H9 (cell line): ENCODE measurements at regions not wholly inside any gene's neighbourhood (a gene's known extent, or its start where the extent isn't known, plus 50 kb on each side); places are given as distances from the start of the nearest gene placed in this dataset.

Experiments used
- DNase-seq: peaks from one replicate; pipeline ENCODE4 v3.0.0-alpha.2; 2017
- H2AFZ ChIP-seq: one replicate; pipeline ENCODE4 v1.6.1; 2013; ENCODE audit warnings: mild to moderate bottlenecking, low read length, control low read depth, moderate library complexity
- H2AK5ac ChIP-seq: 2 replicates; pipeline ENCODE4 v1.6.1; 2013; ENCODE audit warnings: low read length, control low read depth, mixed read lengths; ENCODE audit not compliant: insufficient read length
- H2BK120ac ChIP-seq: one replicate; pipeline ENCODE4 v1.6.1; 2013; ENCODE audit warnings: low read depth, mild to moderate bottlenecking, low read length, control low read depth, inconsistent platforms; ENCODE audit not compliant: poor library complexity, severe bottlenecking
- H2BK12ac ChIP-seq: 2 replicates; pipeline ENCODE4 v1.6.1; 2013; ENCODE audit warnings: low read length, control low read depth, mixed read lengths, low read depth; ENCODE audit not compliant: insufficient read length
- H2BK15ac ChIP-seq: 2 replicates; pipeline ENCODE4 v1.6.1; 2013; ENCODE audit warnings: low read depth, low read length, control low read depth
- H2BK20ac ChIP-seq: one replicate; pipeline ENCODE4 v1.6.1; 2013; ENCODE audit warnings: low read depth, mild to moderate bottlenecking, low read length, control low read depth, inconsistent platforms; ENCODE audit not compliant: poor library complexity, severe bottlenecking
- H2BK5ac ChIP-seq: 2 replicates; pipeline ENCODE4 v1.6.1; 2013; ENCODE audit warnings: low read length, control low read depth, mixed read lengths; ENCODE audit not compliant: insufficient read length
- H3K14ac ChIP-seq: 2 replicates; pipeline ENCODE4 v1.6.1; 2013; ENCODE audit warnings: low read length, control low read depth; ENCODE audit not compliant: insufficient read depth
- H3K18ac ChIP-seq: 2 replicates; pipeline ENCODE4 v1.6.1; 2013; ENCODE audit warnings: low read depth, mild to moderate bottlenecking, mixed read lengths, low read length, control low read depth; ENCODE audit not compliant: insufficient read length
- H3K23ac ChIP-seq: 2 replicates; pipeline ENCODE4 v1.6.1; 2013; ENCODE audit warnings: low read length, control low read depth, mixed read lengths, low read depth; ENCODE audit not compliant: insufficient read length
- H3K23me2 ChIP-seq: 2 replicates; pipeline ENCODE4 v1.6.1; 2013; ENCODE audit warnings: low read depth, mild to moderate bottlenecking, mixed read lengths, low read length, control low read depth; ENCODE audit not compliant: insufficient read length, poor library complexity, severe bottlenecking
- H3K27ac ChIP-seq: 2 replicates; pipeline ENCODE4 v1.5.1; 2013; ENCODE audit warnings: low read length, control low read depth, mixed read lengths, low read depth; ENCODE audit not compliant: insufficient read length
- H3K27me3 ChIP-seq: 2 replicates; pipeline ENCODE4 v1.6.1; 2013; ENCODE audit warnings: low read length, control low read depth, inconsistent platforms; ENCODE audit not compliant: insufficient read depth
- H3K4ac ChIP-seq: 2 replicates; pipeline ENCODE4 v1.6.1; 2013; ENCODE audit warnings: low read depth, mild to moderate bottlenecking, control low read depth, inconsistent platforms, low read length, moderate library complexity
- H3K4me1 ChIP-seq: 2 replicates; pipeline ENCODE4 v1.6.1; 2013; ENCODE audit warnings: low read length, control low read depth, inconsistent platforms; ENCODE audit not compliant: insufficient read depth
- H3K4me2 ChIP-seq: 2 replicates; pipeline ENCODE4 v1.6.1; 2013; ENCODE audit warnings: low read length, control low read depth, mixed read lengths; ENCODE audit not compliant: insufficient read length, insufficient read depth
- H3K56ac ChIP-seq: 2 replicates; pipeline ENCODE4 v1.6.1; 2013; ENCODE audit warnings: low read depth, mild to moderate bottlenecking, mixed read lengths, low read length, control low read depth; ENCODE audit not compliant: insufficient read length
- H3K79me1 ChIP-seq: 2 replicates; pipeline ENCODE4 v1.6.1; 2013; ENCODE audit warnings: low read depth, mild to moderate bottlenecking, moderate library complexity, low read length, control low read depth, inconsistent platforms; ENCODE audit not compliant: insufficient read depth, poor library complexity, severe bottlenecking
- H3K79me2 ChIP-seq: 2 replicates; pipeline ENCODE4 v1.6.1; 2013; ENCODE audit warnings: low read length, control low read depth, inconsistent platforms; ENCODE audit not compliant: insufficient read depth
- H3K9ac ChIP-seq: 2 replicates; pipeline ENCODE4 v1.6.1; 2013; ENCODE audit warnings: low read length, control low read depth, mixed read lengths; ENCODE audit not compliant: insufficient read length; ENCODE audit errors: extremely low read depth
- H3K9me3 ChIP-seq: one replicate; pipeline ENCODE4 v1.6.1; 2013; ENCODE audit warnings: low read depth, low read length, inconsistent platforms; ENCODE audit not compliant: control insufficient read depth
- H3T11ph ChIP-seq: one replicate; pipeline ENCODE4 v1.6.1; 2013; ENCODE audit warnings: mild to moderate bottlenecking, low read length, control low read depth, inconsistent platforms
- H4K20me1 ChIP-seq: one replicate; pipeline ENCODE4 v1.6.1; 2013; ENCODE audit not compliant: control insufficient read depth, insufficient read length, insufficient read depth
- H4K5ac ChIP-seq: 2 replicates; pipeline ENCODE4 v1.6.1; 2013; ENCODE audit warnings: low read depth, mild to moderate bottlenecking, mixed read lengths, low read length, control low read depth; ENCODE audit not compliant: insufficient read length
- H4K8ac ChIP-seq: replicated peaks from 2 replicates; pipeline ENCODE4 v1.6.1; 2013; ENCODE audit warnings: low read length, control low read depth, mixed read lengths, low read depth; ENCODE audit not compliant: insufficient read length
- H4K91ac ChIP-seq: 2 replicates; pipeline ENCODE4 v1.6.1; 2013; ENCODE audit warnings: low read depth, mild to moderate bottlenecking, moderate library complexity, mixed read lengths, low read length, control low read depth; ENCODE audit not compliant: insufficient read length
- H3K27ac Mint-ChIP-seq, 3 experiments: 2 replicates in 2 of 3; 3 replicates in 1 of 3; pipeline ENCODE4 v1.8.0; 2020 to 2021; ENCODE audit warnings: mixed read lengths in 3 of 3, mild to moderate bottlenecking in 1 of 3, moderate library complexity in 1 of 3
- H3K27me3 Mint-ChIP-seq: 2 replicates; pipeline ENCODE4 v1.8.0; 2021; ENCODE audit warnings: low read depth, mild to moderate bottlenecking, moderate library complexity, mixed read lengths
- H3K36me3 Mint-ChIP-seq, 3 experiments: 2 replicates in 2 of 3; 3 replicates in 1 of 3; pipeline ENCODE4 v1.8.0; 2020 to 2021; ENCODE audit warnings: low read depth in 3 of 3, mixed read lengths in 3 of 3; ENCODE audit not compliant: insufficient read depth in 1 of 3
- H3K4me1 Mint-ChIP-seq, 2 experiments: 2 replicates each; pipeline ENCODE4 v1.8.0; 2020; ENCODE audit warnings: mixed read lengths in 2 of 2
- H3K4me3 Mint-ChIP-seq, 2 experiments: 2 replicates in 1 of 2; 3 replicates in 1 of 2; pipeline ENCODE4 v1.8.0; 2020 to 2021; ENCODE audit warnings: mild to moderate bottlenecking in 2 of 2, mixed read lengths in 2 of 2, moderate library complexity in 1 of 2
- H3K9me3 Mint-ChIP-seq, 2 experiments: 2 replicates in 1 of 2; 3 replicates in 1 of 2; pipeline ENCODE4 v1.8.0; 2020; ENCODE audit warnings: mild to moderate bottlenecking in 2 of 2, mixed read lengths in 2 of 2, moderate library complexity in 1 of 2
- CTCF ChIP-seq: fragments of 200-600 bp; sonication (generic); conservative IDR thresholded peaks from 3 replicates; pipeline ENCODE4 v1.8.0; 2021; ENCODE audit warnings: antibody characterized with exemption, mild to moderate bottlenecking
- WGBS: extraction: QIAGEN DNeasy Blood & Tissue Kit; methylation state at CpG from one replicate; pipeline ENCODE4 v1.1.7; 2013; ENCODE audit warnings: missing lambda C conversion rate, low lambda C conversion rate, mixed read lengths; ENCODE audit not compliant: insufficient read length; ENCODE audit errors: extremely low coverage; 5-methylcytosine and 5-hydroxymethylcytosine counted together

DNA sequence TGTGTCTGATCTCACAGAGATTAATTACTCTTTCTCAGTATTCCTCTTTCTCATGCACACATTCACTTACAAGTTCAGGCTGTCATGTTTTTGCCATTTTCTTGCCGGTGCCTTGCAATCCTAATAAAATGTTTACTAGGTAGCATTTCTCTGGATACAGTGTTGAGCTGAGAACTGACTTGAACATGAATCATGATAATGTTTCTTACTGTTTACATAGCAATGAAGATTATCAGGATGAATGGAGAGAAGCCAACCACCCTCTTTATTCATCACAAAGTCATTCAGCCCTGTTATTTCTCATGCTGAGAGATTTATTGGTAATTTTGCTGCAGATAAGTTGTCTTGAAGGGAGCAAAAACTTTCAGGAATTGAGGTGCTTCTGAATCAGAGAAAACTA lies 185.5 kb upstream of the ECI2 start:
- no peaks in the 10 kb centered on the region for H3K79me1 ChIP-seq
- H2BK15ac ChIP-seq = no peak overlapping the region
- TF ChIP-seq CTCF = no peak
- no peak overlapping the region for H3K4me2 ChIP-seq
- H3K9me3 ChIP-seq = no peaks in the 10 kb centered on the region
- H3K56ac ChIP-seq = no peak overlapping the region
- no peak for DNase-seq
- Mint-ChIP-seq H3K36me3 (no peaks in the 10 kb centered on the region), H3K4me1 (peaks cover 28 to 40% of the 10 kb centered on the region in 2 experiments), H3K27me3 (no peaks in the 10 kb centered on the region; the same call in 1 of the 2 replicates), H3K27ac (no peak overlapping the region), H3K4me3 (no peak overlapping the region), H3K9me3 (no peaks in the 10 kb centered on the region)
- no peak overlapping the region for H2AFZ ChIP-seq
- H3K79me2 ChIP-seq = no peaks in the 10 kb centered on the region
- no peak overlapping the region for H2BK20ac ChIP-seq
- H3K18ac ChIP-seq = no peak overlapping the region
- no peak overlapping the region for H4K91ac ChIP-seq
- H4K8ac ChIP-seq = no peak overlapping the region
- no peaks in the 10 kb centered on the region; the same call in none of the 2 replicates for H3K4me1 ChIP-seq
- no peaks in the 10 kb centered on the region for H4K20me1 ChIP-seq
- no peak overlapping the region for H2AK5ac ChIP-seq
- H3K27ac ChIP-seq = no peak overlapping the region
- no peak overlapping the region for H3T11ph ChIP-seq
- no peak overlapping the region for H3K9ac ChIP-seq
- H2BK12ac ChIP-seq = no peak overlapping the region
- no peak overlapping the region for H2BK5ac ChIP-seq
- H3K23me2 ChIP-seq = no peaks in the 10 kb centered on the region
- H3K14ac ChIP-seq = no peak overlapping the region
- no CpG with 5 or more reads among the region's 1 CpG for WGBS
- H3K23ac ChIP-seq = no peak overlapping the region
- no peak overlapping the region for H3K4ac ChIP-seq
- H3K27me3 ChIP-seq = no peaks in the 10 kb centered on the region
- H4K5ac ChIP-seq = no peak overlapping the region
- H2BK120ac ChIP-seq = no peak overlapping the region
